GM23248 (cell line): ENCODE measurements at regions not wholly inside any gene's neighbourhood (a gene's known extent, or its start where the extent isn't known, plus 50 kb on each side); places are given as distances from the start of the nearest gene placed in this dataset.

Source experiments
- DNase-seq: peaks from one replicate; pipeline ENCODE4 v3.0.0-alpha.2; 2015
- H2AFZ ChIP-seq: fragments of 200-600 bp; sonication (generic); 2 replicates; pipeline ENCODE4 v1.6.1; 2016; ENCODE audit warnings: antibody characterized with exemption
- H3F3A ChIP-seq: fragments of 200-600 bp; sonication (generic); 2 replicates; pipeline ENCODE4 v1.6.1; 2016; ENCODE audit warnings: mild to moderate bottlenecking, antibody characterized with exemption, mixed run types; ENCODE audit not compliant: insufficient read depth
- H3K27ac ChIP-seq: fragments of 200-600 bp; sonication (generic); 2 replicates; pipeline ENCODE4 v1.5.1; 2016; ENCODE audit warnings: mild to moderate bottlenecking
- H3K27me3 ChIP-seq: fragments of 200-600 bp; sonication (generic); replicated peaks from 2 replicates; pipeline ENCODE4 v1.6.1; 2016; ENCODE audit warnings: mild to moderate bottlenecking; ENCODE audit not compliant: insufficient read depth
- H3K36me3 ChIP-seq: fragments of 200-600 bp; sonication (generic); 2 replicates; pipeline ENCODE4 v1.6.1; 2016; ENCODE audit warnings: low read depth, mild to moderate bottlenecking
- H3K4me1 ChIP-seq: fragments of 200-600 bp; sonication (generic); 2 replicates; pipeline ENCODE4 v1.6.1; 2016; ENCODE audit warnings: mild to moderate bottlenecking; ENCODE audit not compliant: insufficient read depth
- H3K4me2 ChIP-seq: fragments of 200-600 bp; sonication (generic); one replicate; pipeline ENCODE4 v1.6.1; 2016; ENCODE audit warnings: mild to moderate bottlenecking; ENCODE audit not compliant: unreplicated experiment
- H3K4me3 ChIP-seq: fragments of 200-600 bp; sonication (generic); 2 replicates; pipeline ENCODE4 v1.5.1; 2016; ENCODE audit warnings: mild to moderate bottlenecking
- H3K79me2 ChIP-seq: fragments of 200-600 bp; sonication (generic); 2 replicates; pipeline ENCODE4 v1.6.1; 2016; ENCODE audit warnings: mild to moderate bottlenecking; ENCODE audit not compliant: insufficient read depth
- H3K9ac ChIP-seq: fragments of 200-600 bp; sonication (generic); 2 replicates; pipeline ENCODE4 v1.6.1; 2016; ENCODE audit warnings: mild to moderate bottlenecking
- H3K9me2 ChIP-seq: fragments of 200-600 bp; sonication (generic); 2 replicates; pipeline ENCODE4 v1.6.1; 2016; ENCODE audit warnings: mixed run types, mild to moderate bottlenecking, moderate library complexity; ENCODE audit not compliant: insufficient read depth
- H3K9me3 ChIP-seq: fragments of 200-600 bp; sonication (generic); one replicate; pipeline ENCODE4 v1.6.1; 2017; ENCODE audit warnings: low read depth
- H4K20me1 ChIP-seq: fragments of 200-600 bp; sonication (generic); 2 replicates; pipeline ENCODE4 v1.6.0; 2016; ENCODE audit not compliant: insufficient read depth
- EZH2 ChIP-seq: fragments of 200-600 bp; sonication (generic); IDR thresholded peaks from 2 replicates; pipeline ENCODE4 v1.6.1; 2018; ENCODE audit warnings: antibody characterized with exemption, mild to moderate bottlenecking; ENCODE audit not compliant: insufficient read depth, poor library complexity, severe bottlenecking
- EZH2phosphoT487 ChIP-seq: fragments of 200-600 bp; sonication (generic); IDR thresholded peaks from 2 replicates; pipeline ENCODE4 v1.6.1; 2018; ENCODE audit warnings: antibody characterized with exemption, moderate library complexity, mild to moderate bottlenecking, low read depth; ENCODE audit not compliant: insufficient read depth
- WGBS, 2 experiments: methylation state at CpG; one replicate each; pipeline ENCODE4 v1.1.6; 2015 to 2017; ENCODE audit warnings: low lambda C conversion rate in 2 of 2, low coverage in 1 of 2; ENCODE audit errors: missing lambda C conversion rate in 2 of 2; 5-methylcytosine and 5-hydroxymethylcytosine counted together
- in situ Hi-C: fragments of 300-500 bp; cut with MboI; formaldehyde crosslinking; loops from 2 replicates; pipeline ENCODE4 v1.15.0; 2020

- no peaks in the 10 kb centered on the region for H3K9me2 ChIP-seq
- H3K9ac ChIP-seq, result no peak overlapping the region
- no peaks in the 10 kb centered on the region for H3K79me2 ChIP-seq
- TF ChIP-seq EZH2 (no peak), EZH2phosphoT487 (no peak)
- H3K4me1 ChIP-seq, result no peaks in the 10 kb centered on the region
- H3K27me3 ChIP-seq, result no peaks in the 10 kb centered on the region
- in situ Hi-C loops, result no loop called here
- H3K4me2 ChIP-seq, result no peak overlapping the region
- no peaks in the 10 kb centered on the region for H4K20me1 ChIP-seq
- H2AFZ ChIP-seq, result no peak overlapping the region
- DNase-seq, result no peak
- no peaks in the 10 kb centered on the region for H3K9me3 ChIP-seq
- H3K36me3 ChIP-seq, result no peaks in the 10 kb centered on the region
- H3K4me3 ChIP-seq, result no peak overlapping the region
- H3F3A ChIP-seq, result no peaks in the 10 kb centered on the region
- H3K27ac ChIP-seq, result no peak overlapping the region
- WGBS, 2 experiments, result 58 to 62% methylated on average over 3 of the region's 3 CpGs
These were observed 687.0 kb downstream of the ADGRL2 start for GRCh38 chr1:82487778-82488177.

GRCh38 chr1:82486969-82487368 is 686.2 kb downstream of the ADGRL2 start:
- in situ Hi-C loops, result no loop called here
- Histone ChIP-seq H3K4me2 (no peak overlapping the region), H3K4me3 (no peak overlapping the region), H3K9me3 (no peaks in the 10 kb centered on the region), H3F3A (no peaks in the 10 kb centered on the region), H3K27ac (no peak overlapping the region), H3K36me3 (no peaks in the 10 kb centered on the region), H4K20me1 (no peaks in the 10 kb centered on the region), H3K9me2 (no peaks in the 10 kb centered on the region), H3K79me2 (no peaks in the 10 kb centered on the region), H3K27me3 (no peaks in the 10 kb centered on the region), H3K9ac (no peak overlapping the region), H2AFZ (no peak overlapping the region), H3K4me1 (no peaks in the 10 kb centered on the region)
- no peak for TF ChIP-seq EZH2phosphoT487
- TF ChIP-seq EZH2, result no peak
- DNase-seq, result no peak

- DNase-seq, result no peak
- H3K4me2 ChIP-seq, result no peak overlapping the region
These were observed 685.7 kb downstream of the ADGRL2 start for GRCh38 chr1:82486468-82486867.

GRCh38 chr1:82485591-82486369 is 685.0 kb downstream of the ADGRL2 start:
- DNase-seq, result peak; percentile 12
- H3K4me3 ChIP-seq, result no peak overlapping the region
- H3K4me2 ChIP-seq, result no peak overlapping the region
- H3K27me3 ChIP-seq, result no peaks in the 10 kb centered on the region
- TF ChIP-seq EZH2phosphoT487 (no peak), EZH2 (no peak)
- H3K79me2 ChIP-seq, result no peaks in the 10 kb centered on the region
- no peaks in the 10 kb centered on the region for H4K20me1 ChIP-seq
- 36 to 46% methylated on average over 4 of the region's 4 CpGs for WGBS, 2 experiments
- in situ Hi-C loops, result no loop called here
- H2AFZ ChIP-seq, result no peak overlapping the region
- H3K9me2 ChIP-seq, result no peaks in the 10 kb centered on the region
- H3F3A ChIP-seq, result no peaks in the 10 kb centered on the region
- H3K36me3 ChIP-seq, result no peaks in the 10 kb centered on the region
- H3K9me3 ChIP-seq, result no peaks in the 10 kb centered on the region
- H3K9ac ChIP-seq, result no peak overlapping the region
- H3K4me1 ChIP-seq, result no peaks in the 10 kb centered on the region
- H3K27ac ChIP-seq, result no peak overlapping the region

More at GRCh38 chr1:82486468-82486867, 685.7 kb downstream of the ADGRL2 start:
- H2AFZ ChIP-seq, result no peak overlapping the region
- H3K9me2 ChIP-seq, result no peaks in the 10 kb centered on the region
- WGBS, 2 experiments, result 48 to 64% methylated on average over 5 of the region's 5 CpGs
- no peaks in the 10 kb centered on the region for H3K4me1 ChIP-seq
- TF ChIP-seq EZH2phosphoT487 (no peak), EZH2 (no peak)
- no peaks in the 10 kb centered on the region for H3F3A ChIP-seq
- H3K36me3 ChIP-seq, result no peaks in the 10 kb centered on the region
- no peaks in the 10 kb centered on the region for H3K27me3 ChIP-seq
- no peak overlapping the region for H3K4me3 ChIP-seq
- H3K79me2 ChIP-seq, result no peaks in the 10 kb centered on the region
- H3K9me3 ChIP-seq, result no peaks in the 10 kb centered on the region
- no peaks in the 10 kb centered on the region for H4K20me1 ChIP-seq
- no peak overlapping the region for H3K27ac ChIP-seq
- in situ Hi-C loops, result no loop called here
- H3K9ac ChIP-seq, result no peak overlapping the region

- Histone ChIP-seq H3K9me3 (no peaks in the 10 kb centered on the region), H3K4me2 (no peak overlapping the region), H3F3A (no peaks in the 10 kb centered on the region), H3K9me2 (no peaks in the 10 kb centered on the region), H3K27ac (no peak overlapping the region), H4K20me1 (no peaks in the 10 kb centered on the region), H3K4me3 (no peak overlapping the region), H3K27me3 (no peaks in the 10 kb centered on the region), H3K79me2 (no peaks in the 10 kb centered on the region), H3K9ac (no peak overlapping the region), H3K36me3 (no peaks in the 10 kb centered on the region), H3K4me1 (no peaks in the 10 kb centered on the region), H2AFZ (no peak overlapping the region)
- WGBS, 2 experiments, result 65 to 69% methylated on average over 5 of the region's 5 CpGs
- TF ChIP-seq EZH2, result no peak
- no peak for TF ChIP-seq EZH2phosphoT487
- no peak for DNase-seq
- in situ Hi-C loops, result no loop called here
These were observed 682.4 kb downstream of the ADGRL2 start for GRCh38 chr1:82483146-82483545.
